CD4-positive, alpha-beta memory T cell (primary cell): ENCODE measurements at regions not wholly inside any gene's neighbourhood (a gene's known extent, or its start where the extent isn't known, plus 50 kb on each side); places are given as distances from the start of the nearest gene placed in this dataset.

Source experiments
- CTCF ChIA-PET: fragments of 350-600 bp; sonication (Branson Sonifier 250); formaldehyde crosslinking; loops from one replicate; lab custom pipeline; 2021; ENCODE audit warnings: inconsistent platforms; ENCODE audit not compliant: partially characterized antibody; lab: Charles Lee
- POLR2A ChIA-PET: fragments of 350-600 bp; sonication (Branson Sonifier 250); formaldehyde crosslinking; loops from one replicate; lab custom pipeline; 2021; ENCODE audit not compliant: partially characterized antibody; lab: Charles Lee
- DNase-seq, 5 donors: peaks; one replicate each; pipeline versions ENCODE4 v3.0.0 to v3.0.0-alpha.2; 2020 to 2022; ENCODE audit warnings: mixed read lengths in 1 of 5
- H3K27ac ChIP-seq: one replicate; pipeline ENCODE4 v1.7.0; 2013; ENCODE audit warnings: low read depth, low read length
- H3K27me3 ChIP-seq: 2 replicates; pipeline ENCODE4 v1.7.0; 2013; ENCODE audit warnings: mild to moderate bottlenecking, low read length, moderate library complexity; ENCODE audit not compliant: insufficient read depth
- H3K36me3 ChIP-seq: 2 replicates; pipeline ENCODE4 v1.7.0; 2013; ENCODE audit warnings: mild to moderate bottlenecking, low read length, moderate library complexity; ENCODE audit not compliant: insufficient read depth
- H3K4me1 ChIP-seq: 2 replicates; pipeline ENCODE4 v1.7.0; 2013; ENCODE audit warnings: mild to moderate bottlenecking, low read length, moderate library complexity; ENCODE audit not compliant: insufficient read depth
- H3K4me3 ChIP-seq, 2 donors: one replicate each; pipeline ENCODE4 v1.7.0; 2013; ENCODE audit warnings: low read length in 2 of 2, mild to moderate bottlenecking in 1 of 2
- H3K9me3 ChIP-seq, 2 donors: one replicate each; pipeline ENCODE4 v1.7.0; 2013; ENCODE audit warnings: low read length in 2 of 2, control low read depth in 1 of 2; ENCODE audit not compliant: control insufficient read depth in 1 of 2
- H3K27ac Mint-ChIP-seq, 7 donors: one replicate each; pipeline ENCODE4 v1.8.0; 2020 to 2021; ENCODE audit warnings: mixed read lengths in 7 of 7, mild to moderate bottlenecking in 6 of 7, inconsistent platforms in 3 of 7, moderate library complexity in 3 of 7
- H3K27me3 Mint-ChIP-seq, 2 donors: one replicate each; pipeline ENCODE4 v1.8.0; 2020 to 2021; ENCODE audit warnings: mixed read lengths in 2 of 2
- H3K36me3 Mint-ChIP-seq, 2 donors: one replicate each; pipeline ENCODE4 v1.8.0; 2020 to 2021; ENCODE audit warnings: mixed read lengths in 2 of 2, inconsistent platforms in 1 of 2, mild to moderate bottlenecking in 1 of 2
- H3K4me1 Mint-ChIP-seq, 4 donors: one replicate each; pipeline ENCODE4 v1.8.0; 2020 to 2021; ENCODE audit warnings: mixed read lengths in 4 of 4, mild to moderate bottlenecking in 1 of 4
- H3K4me3 Mint-ChIP-seq, 8 donors: one replicate each; pipeline ENCODE4 v1.8.0; 2020 to 2021; ENCODE audit warnings: mixed read lengths in 8 of 8, mild to moderate bottlenecking in 7 of 8, moderate library complexity in 6 of 8, inconsistent platforms in 3 of 8
- H3K9me3 Mint-ChIP-seq, 8 donors: one replicate each; pipeline ENCODE4 v1.8.0; 2020 to 2021; ENCODE audit warnings: mixed read lengths in 8 of 8, mild to moderate bottlenecking in 5 of 8, inconsistent platforms in 3 of 8, moderate library complexity in 1 of 8
- intact Hi-C: fragments of 100-400 bp; cut with micrococcal nuclease; formaldehyde crosslinking; loops from one replicate; pipeline ENCODE4 v1.15.1; 2023

DNA sequence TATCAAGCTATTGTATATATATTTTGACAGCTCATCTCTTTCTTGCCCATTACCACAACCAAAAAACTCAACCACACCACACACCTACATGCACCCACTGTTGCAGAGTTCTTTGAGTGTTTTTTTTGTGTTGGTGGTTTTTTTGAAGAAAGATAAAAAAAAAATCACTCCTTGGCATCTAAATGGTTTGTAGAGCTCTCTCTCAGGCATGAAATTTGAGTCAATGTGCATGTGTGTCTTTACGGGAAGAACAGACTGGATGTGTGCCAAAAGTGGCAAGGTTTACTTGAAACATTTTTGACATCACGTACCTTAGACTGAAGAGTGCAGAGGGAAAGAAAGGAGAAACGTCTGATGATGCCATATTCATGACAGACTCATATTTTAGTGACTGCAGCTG is 154.2 kb downstream of the FHIP1A start:
- peaks cover 7 to 17% of the 10 kb centered on the region in 2 donors for H3K27me3 Mint-ChIP-seq
- Histone ChIP-seq H3K27me3 (no peaks in the 10 kb centered on the region), H3K4me1 (no peaks in the 10 kb centered on the region), H3K9me3 (no peaks in the 10 kb centered on the region), H3K4me3 (no peak overlapping the region), H3K36me3 (no peaks in the 10 kb centered on the region), H3K27ac (no peak overlapping the region)
- ChIA-PET POLR2A (no interaction called here), CTCF (interaction anchor here (1.7 kb wide), 1 partner anchor 14 kb away, joined by 4 read pairs; no protein-coding TSS in a partner anchor)
- DNase-seq = no peak
- H3K4me1 Mint-ChIP-seq = peaks cover 3 to 5% (median 4%) of the 10 kb centered on the region in 4 donors
- no peaks in the 10 kb centered on the region for H3K36me3 Mint-ChIP-seq
- intact Hi-C loops = no loop called here
- H3K27ac Mint-ChIP-seq = no peak overlapping the region
- H3K4me3 Mint-ChIP-seq = no peak overlapping the region
- H3K9me3 Mint-ChIP-seq = no peaks in the 10 kb centered on the region

DNA sequence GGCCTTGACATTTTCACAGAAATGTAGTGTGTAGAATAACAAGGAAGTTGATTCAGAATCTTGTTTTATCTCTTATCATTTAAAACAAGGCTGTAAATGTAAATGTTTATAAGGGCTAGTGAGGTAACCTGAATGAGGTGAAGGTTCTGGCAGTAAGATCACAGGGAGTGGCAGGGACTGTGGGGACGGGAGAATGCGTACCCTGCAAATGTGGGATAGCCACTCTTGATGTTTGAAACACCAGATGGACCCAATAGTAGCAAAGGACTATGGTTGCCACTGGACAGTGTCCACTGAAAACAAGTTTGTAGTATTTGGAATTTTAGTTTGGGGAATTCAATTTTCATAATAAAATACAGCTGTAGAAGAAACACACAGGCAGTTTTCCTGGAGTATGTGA is 155.3 kb downstream of the FHIP1A start:
- H3K27me3 Mint-ChIP-seq = peaks cover 10 to 16% of the 10 kb centered on the region in 2 donors

DNA sequence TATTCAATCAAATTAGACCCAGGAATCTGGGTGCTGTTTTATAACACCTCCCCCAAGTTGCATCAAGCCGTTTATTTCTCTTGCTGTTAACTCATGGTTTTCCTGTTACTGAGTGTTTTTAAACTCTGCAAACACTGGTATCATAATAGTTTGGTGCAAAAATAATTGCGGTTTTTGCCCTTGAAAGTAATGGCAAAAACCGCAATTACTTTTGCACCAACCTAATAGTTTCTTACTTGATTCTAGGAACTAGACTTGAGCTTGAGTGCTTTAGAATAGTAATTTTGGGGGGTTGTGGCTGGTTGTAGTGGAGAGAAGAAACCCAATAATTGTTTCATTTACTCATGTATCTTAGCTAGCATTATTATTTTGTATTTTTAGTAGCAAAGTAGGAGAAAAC is 156.6 kb downstream of the FHIP1A start:
- intact Hi-C loops = no loop called here
- Mint-ChIP-seq H3K36me3 (no peaks in the 10 kb centered on the region), H3K27ac (no peak overlapping the region), H3K4me3 (no peak overlapping the region), H3K27me3 (peaks cover 12 to 14% of the 10 kb centered on the region in 2 donors), H3K4me1 (peaks cover 3 to 5% (median 4%) of the 10 kb centered on the region in 4 donors), H3K9me3 (no peaks in the 10 kb centered on the region)
- DNase-seq = no peak
- POLR2A ChIA-PET = no interaction called here
- no peak overlapping the region for H3K27ac ChIP-seq
- H3K9me3 ChIP-seq = no peaks in the 10 kb centered on the region
- H3K27me3 ChIP-seq = no peaks in the 10 kb centered on the region
- no peaks in the 10 kb centered on the region for H3K36me3 ChIP-seq
- CTCF ChIA-PET = no interaction called here
- H3K4me3 ChIP-seq = no peak overlapping the region
- no peaks in the 10 kb centered on the region for H3K4me1 ChIP-seq

More for the DNA sequence above, 155.3 kb downstream of the FHIP1A start:
- no peak for DNase-seq
- H3K4me1 ChIP-seq = no peaks in the 10 kb centered on the region
- H3K36me3 ChIP-seq = no peaks in the 10 kb centered on the region
- no peak overlapping the region for H3K4me3 Mint-ChIP-seq
- H3K4me3 ChIP-seq = no peak overlapping the region
- ChIA-PET CTCF (no interaction called here), POLR2A (no interaction called here)
- H3K27ac ChIP-seq = no peak overlapping the region
- intact Hi-C loops = no loop called here
- peaks cover 3 to 5% (median 4%) of the 10 kb centered on the region in 4 donors for H3K4me1 Mint-ChIP-seq
- H3K9me3 ChIP-seq = no peaks in the 10 kb centered on the region
- no peaks in the 10 kb centered on the region for H3K36me3 Mint-ChIP-seq
- H3K27ac Mint-ChIP-seq = no peak overlapping the region
- H3K27me3 ChIP-seq = no peaks in the 10 kb centered on the region
- no peaks in the 10 kb centered on the region for H3K9me3 Mint-ChIP-seq

DNA sequence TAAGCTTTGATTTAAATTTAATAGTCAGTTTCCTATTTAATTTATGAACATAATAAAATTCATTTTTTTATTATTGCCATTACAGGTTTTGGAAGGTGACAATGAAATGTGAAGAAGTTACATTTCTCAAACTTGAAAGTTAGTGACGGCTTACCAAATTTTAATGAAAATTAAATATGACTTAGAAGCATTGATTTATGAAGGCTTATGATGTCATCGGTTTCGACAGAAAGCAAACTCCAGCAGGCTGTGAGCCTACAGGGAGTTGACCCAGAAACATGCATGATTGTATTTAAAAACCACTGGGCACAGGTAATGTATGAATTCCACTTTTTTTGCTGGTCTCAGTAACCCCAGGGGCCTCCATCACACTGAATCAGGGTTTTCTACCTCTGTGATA is 157.1 kb downstream of the FHIP1A start:
- H3K9me3 Mint-ChIP-seq = no peaks in the 10 kb centered on the region
- no peak overlapping the region for H3K27ac Mint-ChIP-seq

DNA sequence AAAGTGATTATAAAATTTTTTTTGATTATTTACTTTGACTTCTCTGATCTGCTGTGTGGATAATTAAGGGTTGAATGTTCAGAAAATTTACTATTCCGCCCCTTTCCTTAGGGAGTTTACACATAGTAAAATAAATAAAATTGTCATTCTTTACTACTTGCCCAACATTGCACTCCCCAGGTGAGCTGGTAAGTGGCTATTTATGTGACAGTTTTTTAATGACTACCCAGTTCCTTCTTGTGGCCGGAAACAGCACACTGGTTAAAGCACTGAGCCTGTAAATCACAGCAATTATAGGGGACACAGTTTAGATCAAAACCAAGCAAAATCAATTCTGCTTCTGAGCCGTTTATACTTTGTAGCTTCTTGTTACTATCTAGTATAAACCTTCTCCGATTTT is 158.1 kb downstream of the FHIP1A start:
- H3K27me3 Mint-ChIP-seq = peaks cover 12 to 14% of the 10 kb centered on the region in 2 donors
- POLR2A ChIA-PET = no interaction called here
- no peaks in the 10 kb centered on the region for H3K36me3 ChIP-seq

More for the DNA sequence above, 157.1 kb downstream of the FHIP1A start:
- ChIA-PET POLR2A (no interaction called here), CTCF (no interaction called here)
- H3K4me1 ChIP-seq = no peaks in the 10 kb centered on the region
- H3K36me3 ChIP-seq = no peaks in the 10 kb centered on the region
- no peaks in the 10 kb centered on the region for H3K9me3 ChIP-seq
- no peak overlapping the region for H3K4me3 ChIP-seq
- H3K4me3 Mint-ChIP-seq = no peak overlapping the region
- H3K27me3 Mint-ChIP-seq = peaks cover 12 to 14% of the 10 kb centered on the region in 2 donors
- no peak overlapping the region for H3K27ac ChIP-seq
- H3K27me3 ChIP-seq = no peaks in the 10 kb centered on the region
- peaks cover 3 to 5% (median 4%) of the 10 kb centered on the region in 4 donors for H3K4me1 Mint-ChIP-seq
- no peak for DNase-seq
- H3K36me3 Mint-ChIP-seq = no peaks in the 10 kb centered on the region
- intact Hi-C loops = no loop called here

DNA sequence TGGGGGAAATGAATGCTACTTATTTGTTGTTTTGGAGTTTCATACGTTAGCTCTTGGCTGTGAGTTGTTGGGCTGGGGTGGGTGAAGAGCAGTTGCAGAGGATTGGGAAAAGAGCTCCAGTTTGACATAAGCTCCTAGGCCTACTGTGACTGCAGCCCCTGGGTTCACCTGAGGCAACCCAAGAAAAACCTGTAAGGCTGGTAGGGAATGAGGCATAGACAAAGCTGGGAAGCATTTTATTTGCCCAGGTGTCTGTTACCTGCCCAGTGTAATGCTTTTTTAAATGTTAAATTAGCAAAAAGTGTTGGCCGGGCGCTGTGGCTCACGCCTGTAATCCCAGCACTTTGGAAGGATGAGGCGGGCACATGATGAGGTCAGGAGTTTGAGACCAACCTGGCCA is 160.0 kb downstream of the FHIP1A start:
- CTCF ChIA-PET = no interaction called here
- no peak overlapping the region for H3K27ac ChIP-seq

More for the DNA sequence above, 158.1 kb downstream of the FHIP1A start:
- H3K4me1 Mint-ChIP-seq = peaks cover 3 to 5% (median 4%) of the 10 kb centered on the region in 4 donors
- intact Hi-C loops = no loop called here
- DNase-seq = no peak
- Histone ChIP-seq H3K9me3 (no peaks in the 10 kb centered on the region), H3K4me3 (no peak overlapping the region), H3K27me3 (no peaks in the 10 kb centered on the region), H3K4me1 (no peaks in the 10 kb centered on the region), H3K27ac (no peak overlapping the region)
- H3K36me3 Mint-ChIP-seq = no peaks in the 10 kb centered on the region
- no peaks in the 10 kb centered on the region for H3K9me3 Mint-ChIP-seq
- H3K4me3 Mint-ChIP-seq = no peak overlapping the region
- CTCF ChIA-PET = no interaction called here
- no peak overlapping the region for H3K27ac Mint-ChIP-seq

DNA sequence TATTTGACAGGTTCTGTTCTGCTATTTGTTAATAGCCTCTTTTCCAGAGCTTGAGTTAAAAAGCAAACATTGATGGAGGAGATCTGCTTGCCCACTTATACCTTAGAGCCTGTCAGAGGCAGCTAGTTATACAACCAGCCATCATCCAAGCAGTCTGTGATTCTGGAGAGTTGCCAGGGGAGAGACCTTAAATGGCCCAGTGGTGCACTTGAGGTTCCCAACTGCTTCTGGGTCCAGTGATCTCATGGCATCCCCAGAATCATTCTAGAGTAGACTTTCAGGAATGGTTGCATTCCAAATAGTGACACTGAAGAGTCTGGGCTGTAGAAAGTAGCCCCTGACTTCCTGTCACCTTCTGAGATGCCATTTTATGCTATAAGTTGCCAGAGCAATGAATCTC is 160.7 kb downstream of the FHIP1A start:
- ChIA-PET POLR2A (no interaction called here), CTCF (no interaction called here)
- Mint-ChIP-seq H3K27ac (no peak overlapping the region), H3K4me1 (no peaks in the 10 kb centered on the region), H3K4me3 (no peak overlapping the region), H3K36me3 (no peaks in the 10 kb centered on the region), H3K27me3 (peaks cover 6 to 9% of the 10 kb centered on the region in 2 donors), H3K9me3 (no peaks in the 10 kb centered on the region)
- no peak overlapping the region for H3K27ac ChIP-seq
- no peaks in the 10 kb centered on the region for H3K27me3 ChIP-seq
- H3K36me3 ChIP-seq = no peaks in the 10 kb centered on the region
- intact Hi-C loops = no loop called here
- H3K4me3 ChIP-seq = no peak overlapping the region
- H3K9me3 ChIP-seq = no peaks in the 10 kb centered on the region
- no peaks in the 10 kb centered on the region for H3K4me1 ChIP-seq
- DNase-seq = no peak

More for the DNA sequence above, 160.0 kb downstream of the FHIP1A start:
- Mint-ChIP-seq H3K36me3 (no peaks in the 10 kb centered on the region), H3K27me3 (peaks cover 9 to 10% of the 10 kb centered on the region in 2 donors), H3K4me1 (no peaks in the 10 kb centered on the region), H3K9me3 (no peaks in the 10 kb centered on the region), H3K4me3 (no peak overlapping the region), H3K27ac (no peak overlapping the region)
- no peaks in the 10 kb centered on the region for H3K9me3 ChIP-seq
- intact Hi-C loops = no loop called here
- no peaks in the 10 kb centered on the region for H3K36me3 ChIP-seq
- H3K27me3 ChIP-seq = no peaks in the 10 kb centered on the region
- no peak overlapping the region for H3K4me3 ChIP-seq
- POLR2A ChIA-PET = no interaction called here
- DNase-seq = no peak
- no peaks in the 10 kb centered on the region for H3K4me1 ChIP-seq

DNA sequence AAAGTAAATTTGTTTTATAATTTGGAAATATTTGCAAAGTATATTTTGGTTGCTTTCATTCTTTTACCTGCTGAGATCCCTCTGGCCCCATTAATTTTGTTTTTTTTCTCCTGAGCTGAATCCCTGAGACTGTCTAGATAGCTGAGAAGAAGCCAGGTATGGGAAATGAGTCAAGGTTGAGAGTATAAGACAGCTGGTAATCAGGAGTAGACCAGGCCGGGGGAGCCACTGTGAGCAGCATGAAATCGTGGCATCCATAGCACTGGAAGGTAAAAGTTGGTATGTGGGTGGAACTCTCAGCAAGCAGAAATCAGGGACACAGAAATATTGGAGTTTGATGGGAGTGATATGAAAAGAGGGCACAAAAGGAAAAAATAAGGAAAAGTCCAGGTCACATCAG is 164.5 kb downstream of the FHIP1A start:
- Histone ChIP-seq H3K4me3 (no peak overlapping the region), H3K27ac (no peak overlapping the region), H3K9me3 (no peaks in the 10 kb centered on the region), H3K4me1 (no peaks in the 10 kb centered on the region), H3K27me3 (no peaks in the 10 kb centered on the region), H3K36me3 (no peaks in the 10 kb centered on the region)
- Mint-ChIP-seq H3K4me3 (no peak overlapping the region), H3K36me3 (no peaks in the 10 kb centered on the region), H3K27me3 (peaks cover 2 to 5% of the 10 kb centered on the region in 2 donors), H3K9me3 (no peaks in the 10 kb centered on the region), H3K4me1 (no peaks in the 10 kb centered on the region), H3K27ac (no peak overlapping the region)
- POLR2A ChIA-PET = no interaction called here
- intact Hi-C loops = no loop called here
- no peak for DNase-seq
- CTCF ChIA-PET = interaction anchor here (0.5 kb wide), 1 partner anchor 1274 kb away, joined by 3 read pairs; no protein-coding TSS in a partner anchor
